A172 (cell line): ENCODE measurements at regions not wholly inside any gene's neighbourhood (a gene's known extent, or its start where the extent isn't known, plus 50 kb on each side); places are given as distances from the start of the nearest gene placed in this dataset.
A peak's percentile ranks its signal among the peaks of the same experiment; 100 is the strongest.
"Not testable (repeated sequence)": the region's sequence is repeated elsewhere in the genome, so short reads cannot be mapped to it uniquely, and the experiment has no call there.

Experiments used
- DNase-seq: peaks from one replicate; pipeline ENCODE4 v3.0.0-alpha.2; 2015; ENCODE audit warnings: low spot score

GRCh38 chr15:53128652-53129051 lies 338.5 kb upstream of the ONECUT1 start:
- DNase-seq = no peak

- no peak for DNase-seq
Observed at GRCh38 chr15:53126144-53126543, 336.0 kb upstream of the ONECUT1 start.

DNA sequence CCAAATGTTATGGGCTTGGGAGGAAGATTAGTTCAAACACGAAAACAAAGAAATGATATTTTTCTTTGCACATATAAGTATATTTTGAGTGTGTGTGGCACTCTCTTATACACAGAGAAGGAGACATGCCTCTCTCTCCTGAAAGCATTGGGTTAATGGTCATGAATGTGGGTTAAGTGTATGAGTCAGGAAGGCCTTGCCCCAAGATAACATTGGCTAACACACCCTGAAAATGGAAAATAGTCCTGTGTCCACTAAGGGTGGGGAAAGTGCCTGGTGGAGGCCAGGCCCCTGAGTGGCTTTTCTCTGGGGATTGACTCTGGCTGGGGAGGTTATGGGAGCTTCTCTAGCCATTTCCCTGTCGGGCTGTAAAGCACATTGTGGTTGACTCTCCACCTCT lies 332.7 kb upstream of the ONECUT1 start:
- DNase-seq = no peak

- not testable (repeated sequence) for DNase-seq
Observed at GRCh38 chr15:53116915-53117314, 326.8 kb upstream of the ONECUT1 start.

GRCh38 chr15:53116169-53116568 lies 326.0 kb upstream of the ONECUT1 start:
- DNase-seq = no peak

- no peak for DNase-seq
Observed at GRCh38 chr15:53115563-53115962, 325.4 kb upstream of the ONECUT1 start.

DNA sequence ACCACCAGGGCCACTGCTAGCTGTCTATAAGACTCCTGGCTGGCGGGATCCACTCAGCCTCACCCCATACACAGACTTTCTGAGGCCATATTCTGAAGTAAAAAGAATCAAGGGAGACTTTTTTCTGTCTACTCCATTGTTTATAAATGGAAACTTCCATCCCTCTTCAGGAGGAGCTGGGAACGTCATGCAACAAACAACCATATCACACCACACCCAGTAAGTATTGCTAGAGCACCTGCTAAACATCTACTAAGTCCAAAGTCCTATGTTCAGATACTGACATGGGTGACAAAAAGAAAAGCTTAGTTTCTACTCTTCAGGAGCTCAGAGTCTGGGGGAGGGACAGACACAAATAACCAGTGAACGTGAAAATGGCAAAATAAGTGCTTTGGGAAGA lies 324.8 kb upstream of the ONECUT1 start:
- no peak for DNase-seq

DNA sequence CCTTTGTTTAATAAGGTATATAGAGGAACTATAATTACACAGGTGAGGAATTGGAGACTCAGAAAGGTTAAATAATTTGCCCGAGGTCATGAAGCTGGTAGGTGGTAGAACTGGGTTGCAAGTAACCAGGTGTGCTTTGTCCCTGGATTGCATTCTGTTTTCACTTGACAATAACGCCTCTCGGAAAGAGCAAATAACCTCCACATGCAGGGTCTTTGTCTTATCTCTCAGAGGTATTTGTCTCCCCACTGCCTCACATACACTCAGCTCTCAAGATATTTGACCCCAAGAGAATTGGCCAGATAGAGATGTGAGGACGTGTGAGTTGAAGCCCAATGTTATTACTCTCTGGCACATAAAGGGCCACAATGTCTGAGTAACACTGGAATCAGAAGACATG lies 320.9 kb upstream of the ONECUT1 start:
- no peak for DNase-seq

GRCh38 chr15:53108319-53108718 lies 318.2 kb upstream of the ONECUT1 start:
- DNase-seq = no peak

DNA sequence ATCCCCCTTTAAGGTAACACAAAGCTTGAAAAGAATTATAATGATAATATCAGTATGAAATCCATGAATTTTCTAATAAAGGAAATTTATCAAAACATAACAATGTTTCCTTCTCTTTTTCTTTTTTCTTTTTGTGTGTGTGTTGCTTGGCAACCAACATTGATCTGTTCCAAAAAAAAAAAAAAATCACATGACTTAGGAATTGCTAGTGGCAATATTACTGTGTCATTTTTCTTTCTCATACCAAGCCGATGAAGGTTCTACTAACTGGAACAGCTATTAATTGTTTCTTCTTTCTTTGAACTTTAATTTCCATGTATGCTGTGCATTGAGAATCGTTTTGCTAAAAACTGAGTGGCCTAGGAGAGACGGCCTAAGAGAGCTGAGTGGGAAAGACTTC lies 317.7 kb upstream of the ONECUT1 start:
- DNase-seq = no peak

DNA sequence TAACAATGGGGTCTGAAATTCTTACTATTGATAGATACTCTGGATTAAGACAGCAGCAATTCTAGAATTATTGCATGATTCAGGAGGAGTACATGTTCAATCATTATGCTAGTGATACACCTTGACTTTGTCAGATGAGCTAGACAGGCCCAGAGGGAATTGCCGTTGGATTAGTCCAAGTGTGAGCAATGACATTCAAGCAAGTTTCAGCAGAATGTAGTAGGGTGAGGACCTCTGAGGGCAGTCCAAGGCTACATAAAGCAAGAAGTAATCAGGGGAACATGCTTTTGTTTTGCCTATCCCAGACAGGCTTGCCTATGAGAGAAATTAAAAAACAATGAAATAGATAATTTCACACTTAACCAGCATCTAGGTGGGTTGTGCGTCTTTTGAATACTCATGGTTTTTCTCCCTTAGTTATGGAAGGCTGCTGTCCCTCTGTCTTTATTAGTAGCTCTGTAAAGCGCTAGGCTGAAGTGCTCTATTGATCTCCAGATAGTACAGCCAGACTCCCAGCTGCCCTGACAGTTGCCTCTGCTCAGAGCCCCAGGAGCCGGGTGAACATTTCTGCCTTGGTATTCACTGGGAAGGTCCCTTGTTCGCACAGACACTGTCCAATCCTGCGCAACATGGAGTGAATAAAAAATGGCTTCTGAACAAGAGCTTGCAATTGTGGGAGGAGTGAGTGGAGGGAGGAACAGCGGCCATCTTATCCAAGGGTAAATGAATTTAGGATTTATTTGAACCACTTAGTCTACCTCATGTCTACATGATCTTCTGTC lies 316.6 kb upstream of the ONECUT1 start:
- DNase-seq = no peak

DNA sequence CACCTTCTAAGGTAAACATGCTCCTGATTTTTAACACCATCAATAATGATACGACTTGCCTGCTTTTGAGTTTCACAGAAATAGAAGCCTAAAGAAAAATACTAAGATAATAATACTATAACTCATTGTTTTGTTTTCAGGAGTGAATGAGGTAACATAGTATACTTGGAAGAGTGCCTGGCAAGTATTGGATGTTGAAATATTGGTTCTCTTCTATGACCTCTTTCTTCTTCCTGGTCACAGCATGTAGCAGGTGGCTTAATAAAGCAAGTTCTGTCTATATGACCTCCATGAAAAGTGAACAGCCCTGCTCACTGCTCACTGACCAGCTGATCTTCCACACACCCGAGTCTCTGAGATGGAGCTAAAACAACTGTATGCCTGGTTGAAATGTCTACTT lies 312.3 kb upstream of the ONECUT1 start:
- no peak for DNase-seq

DNA sequence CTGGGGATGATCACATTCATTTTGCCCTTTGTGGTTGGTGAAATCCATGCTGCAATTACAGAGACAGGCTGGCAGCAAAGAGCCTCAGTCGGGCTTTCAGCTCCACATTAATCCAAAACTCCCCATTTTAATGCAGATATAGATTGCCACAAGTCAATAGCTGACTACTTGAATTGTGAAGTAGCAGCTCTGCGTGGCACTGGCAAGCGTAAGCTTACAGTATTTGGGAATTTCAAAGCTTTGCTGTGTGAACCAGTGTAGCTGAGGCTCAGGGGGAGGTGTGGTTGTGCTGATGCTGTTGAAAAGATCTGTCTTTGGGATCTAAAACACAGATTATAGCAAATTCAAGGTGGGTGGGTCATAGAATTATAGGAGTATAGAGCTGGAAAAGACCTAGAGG lies 290.3 kb upstream of the ONECUT1 start:
- no peak for DNase-seq

- DNase-seq = no peak
Observed at GRCh38 chr15:53074221-53074620, 284.1 kb upstream of the ONECUT1 start.

DNA sequence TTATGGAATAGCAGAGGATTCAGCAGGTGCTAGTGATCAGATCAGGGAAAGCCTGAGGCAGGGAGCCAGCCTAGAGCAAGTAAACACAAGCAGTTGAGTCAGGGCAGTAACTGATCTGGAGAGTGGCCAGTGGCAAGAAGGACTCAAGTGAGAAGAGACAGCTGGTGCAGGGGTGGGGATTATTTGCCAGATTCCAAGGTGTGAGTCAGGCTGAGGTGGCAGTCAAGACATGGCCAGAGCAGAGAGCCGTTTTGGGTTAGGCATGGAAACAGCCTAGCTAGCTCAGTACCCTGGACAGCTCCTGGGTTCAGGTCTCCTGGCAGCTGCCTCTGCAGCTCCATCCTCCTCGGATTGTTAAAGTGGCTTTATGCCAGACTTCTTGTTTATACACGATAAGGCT lies 281.9 kb upstream of the ONECUT1 start:
- peak; percentile 40 for DNase-seq

GRCh38 chr15:53068636-53069035 lies 278.5 kb upstream of the ONECUT1 start:
- DNase-seq = no peak

GRCh38 chr15:53059273-53060043 lies 269.3 kb upstream of the ONECUT1 start:
- no peak for DNase-seq

DNA sequence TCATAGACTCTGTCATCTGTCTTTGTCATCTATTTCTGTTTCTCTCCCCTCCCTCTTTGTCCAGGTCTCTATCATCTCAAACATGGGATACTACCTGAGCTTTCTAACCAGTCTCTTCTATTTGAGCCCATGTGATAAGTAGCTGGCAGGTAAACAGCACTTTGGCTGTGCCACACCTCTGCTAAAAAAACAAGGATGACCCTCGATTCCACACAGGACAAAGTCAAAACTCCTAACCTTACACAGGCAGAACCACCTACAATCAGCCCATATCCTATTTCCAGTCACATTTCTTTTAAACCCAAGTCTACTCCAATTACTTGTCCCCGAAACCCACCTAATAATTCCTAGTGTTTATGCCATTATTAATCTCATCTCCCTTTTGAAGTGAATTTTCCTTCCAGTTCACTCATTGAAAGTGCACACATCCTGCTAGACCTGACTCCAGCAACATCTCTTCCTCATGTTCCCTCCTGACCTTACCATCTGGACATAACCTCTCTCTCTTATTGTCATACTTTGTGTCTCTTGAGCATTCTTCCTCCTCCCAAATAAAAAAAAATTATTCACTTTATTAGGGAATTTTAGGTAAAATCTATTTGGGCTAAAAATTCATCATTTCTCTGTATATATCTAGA lies 256.1 kb upstream of the ONECUT1 start:
- DNase-seq = no peak

DNA sequence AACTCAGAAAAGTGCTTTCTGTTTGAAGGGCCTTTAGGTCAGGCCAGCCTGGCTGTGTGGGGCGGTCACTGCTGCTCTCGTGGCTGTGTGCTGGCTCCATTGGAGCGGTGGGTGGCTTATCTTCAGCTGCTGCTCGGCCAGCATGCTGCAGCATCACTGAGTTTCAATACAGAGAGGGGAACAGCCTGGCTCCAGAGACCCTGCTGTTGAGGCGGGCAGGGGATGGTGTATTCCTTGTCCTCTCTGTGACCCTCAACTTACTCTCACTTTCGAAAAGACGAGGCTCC lies 248.5 kb upstream of the ONECUT1 start:
- no peak for DNase-seq

DNA sequence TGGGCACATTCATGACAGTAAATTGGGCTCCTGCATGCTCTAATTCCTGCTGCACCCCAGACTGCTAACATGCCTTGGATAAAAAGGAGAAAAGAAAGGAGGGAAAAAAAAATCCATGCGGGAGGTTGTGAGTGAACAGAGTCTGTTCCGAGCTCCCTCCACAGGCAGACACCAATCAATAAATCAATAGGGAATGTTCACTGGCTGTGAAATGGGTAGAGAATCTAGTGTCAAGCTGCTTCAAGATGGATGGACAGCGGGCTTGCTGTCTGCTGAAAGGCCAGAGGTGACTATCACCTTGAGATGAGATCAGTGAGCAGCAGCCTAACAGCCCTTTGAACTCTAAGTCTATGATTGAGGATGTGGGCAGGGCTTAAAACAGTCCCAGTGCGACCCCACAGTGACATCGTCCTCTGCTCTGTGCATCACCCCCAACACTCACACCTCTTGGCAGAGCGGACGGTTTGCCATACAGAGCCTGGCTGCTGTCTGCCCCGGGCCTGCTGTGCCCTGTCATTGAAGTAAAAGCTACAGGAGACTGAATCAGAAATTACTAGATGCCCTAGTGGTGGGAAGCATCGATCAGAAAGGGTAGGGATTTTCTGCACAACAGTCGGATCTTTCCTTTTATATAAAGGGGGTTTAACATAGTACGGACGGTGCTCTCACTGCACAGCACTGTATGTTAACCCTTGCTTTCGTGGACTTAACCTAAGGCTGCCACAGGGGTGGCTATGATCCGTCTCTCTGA lies 247.9 kb upstream of the ONECUT1 start:
- DNase-seq = no peak

DNA sequence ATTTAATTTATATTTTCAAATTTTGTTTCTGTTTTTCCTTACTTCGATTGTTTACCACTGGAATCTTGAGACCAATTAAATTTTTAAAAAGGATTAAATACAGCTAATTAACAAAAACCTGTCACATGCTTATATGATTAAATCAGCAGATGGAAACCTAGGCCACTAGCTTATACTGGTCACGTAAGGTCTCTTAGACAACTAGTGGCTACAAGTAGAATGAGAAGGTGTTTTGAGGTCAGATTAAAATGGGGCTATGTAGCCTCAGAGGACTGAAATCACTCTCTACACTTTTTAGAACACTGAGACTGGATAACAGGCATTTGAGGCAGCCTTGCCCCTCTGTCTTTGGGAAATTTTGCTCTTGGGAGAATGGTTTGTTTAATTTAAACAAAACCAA lies 246.5 kb upstream of the ONECUT1 start:
- no peak for DNase-seq

GRCh38 chr15:53034767-53035245 lies 244.7 kb upstream of the ONECUT1 start:
- DNase-seq = no peak
